ENCODE measurements at regions not wholly inside any gene's neighbourhood (a gene's known extent, or its start where the extent isn't known, plus 50 kb on each side); places are given as distances from the start of the nearest gene placed in this dataset.

GRCh38 chr9:18368206-18368605 is 105.7 kb upstream of the ADAMTSL1 start:
- TF ChIP-seq, protein P1, sequence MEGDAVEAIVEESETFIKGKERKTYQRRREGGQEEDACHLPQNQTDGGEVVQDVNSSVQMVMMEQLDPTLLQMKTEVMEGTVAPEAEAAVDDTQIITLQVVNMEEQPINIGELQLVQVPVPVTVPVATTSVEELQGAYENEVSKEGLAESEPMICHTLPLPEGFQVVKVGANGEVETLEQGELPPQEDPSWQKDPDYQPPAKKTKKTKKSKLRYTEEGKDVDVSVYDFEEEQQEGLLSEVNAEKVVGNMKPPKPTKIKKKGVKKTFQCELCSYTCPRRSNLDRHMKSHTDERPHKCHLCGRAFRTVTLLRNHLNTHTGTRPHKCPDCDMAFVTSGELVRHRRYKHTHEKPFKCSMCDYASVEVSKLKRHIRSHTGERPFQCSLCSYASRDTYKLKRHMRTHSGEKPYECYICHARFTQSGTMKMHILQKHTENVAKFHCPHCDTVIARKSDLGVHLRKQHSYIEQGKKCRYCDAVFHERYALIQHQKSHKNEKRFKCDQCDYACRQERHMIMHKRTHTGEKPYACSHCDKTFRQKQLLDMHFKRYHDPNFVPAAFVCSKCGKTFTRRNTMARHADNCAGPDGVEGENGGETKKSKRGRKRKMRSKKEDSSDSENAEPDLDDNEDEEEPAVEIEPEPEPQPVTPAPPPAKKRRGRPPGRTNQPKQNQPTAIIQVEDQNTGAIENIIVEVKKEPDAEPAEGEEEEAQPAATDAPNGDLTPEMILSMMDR (IDR thresholded peaks at IDR 0.05) = no peak
- TF ChIP-seq POLR2AphosphoS5 (IDR thresholded peaks at IDR 0.05) = no peak

All from prostate gland (tissue), 2 donors.